ENCODE measurements at regions not wholly inside any gene's neighbourhood (a gene's known extent, or its start where the extent isn't known, plus 50 kb on each side); places are given as distances from the start of the nearest gene placed in this dataset.
"Not testable (repeated sequence)": the region's sequence is repeated elsewhere in the genome, so short reads cannot be mapped to it uniquely, and the experiment has no call there.

GRCh38 chr6:81023007-81023582 is 729.4 kb downstream of the TENT5A start:
- Histone ChIP-seq H3K4me3 (no peak overlapping the region), H3K9me3 (peaks cover 10% of the 10 kb centered on the region; the same call in 1 of the 2 replicates), H3K36me3 (no peaks in the 10 kb centered on the region), H3K27me3 (no peaks in the 10 kb centered on the region), H3K4me2 (no peak overlapping the region), H3K27ac (no peak overlapping the region), H3K9ac (no peak overlapping the region), H4K20me1 (no peaks in the 10 kb centered on the region), H3K4me1 (no peaks in the 10 kb centered on the region)
- no peak for TF ChIP-seq Cebpa-rat (IDR thresholded peaks at IDR 0.05)

- H3K4me1 ChIP-seq, H3K4me2 ChIP-seq, H4K20me1 ChIP-seq, H3K4me3 ChIP-seq, H3K36me3 ChIP-seq, H3K9me3 ChIP-seq, H3K27ac ChIP-seq, H3K9ac ChIP-seq, H3K27me3 ChIP-seq: not testable (repeated sequence)
These were observed 734.9 kb downstream of the TENT5A start for GRCh38 chr6:81017586-81017985.

- H3K4me2 ChIP-seq, result no peak overlapping the region
- H3K36me3 ChIP-seq, result no peaks in the 10 kb centered on the region
- H3K4me3 ChIP-seq, result no peak overlapping the region
- H3K9me3 ChIP-seq, result no peaks in the 10 kb centered on the region
- no peaks in the 10 kb centered on the region for H4K20me1 ChIP-seq
- no peaks in the 10 kb centered on the region for H3K27me3 ChIP-seq
- no peak overlapping the region for H3K9ac ChIP-seq
- no peak overlapping the region for H3K27ac ChIP-seq
- TF ChIP-seq Cebpa-rat (IDR thresholded peaks at IDR 0.05), result no peak
- no peaks in the 10 kb centered on the region for H3K4me1 ChIP-seq
These were observed 748.6 kb downstream of the TENT5A start for GRCh38 chr6:81003894-81004293.

GRCh38 chr6:81003156-81003555 is 749.3 kb downstream of the TENT5A start:
- H3K4me1 ChIP-seq, result no peaks in the 10 kb centered on the region
- H4K20me1 ChIP-seq, result no peaks in the 10 kb centered on the region
- H3K36me3 ChIP-seq, result no peaks in the 10 kb centered on the region
- no peak for TF ChIP-seq Cebpa-rat (IDR thresholded peaks at IDR 0.05)
- no peak overlapping the region for H3K9ac ChIP-seq
- H3K27me3 ChIP-seq, result no peaks in the 10 kb centered on the region
- H3K4me3 ChIP-seq, result no peak overlapping the region
- no peak overlapping the region for H3K27ac ChIP-seq
- no peak overlapping the region for H3K4me2 ChIP-seq
- no peaks in the 10 kb centered on the region for H3K9me3 ChIP-seq

GRCh38 chr6:81002126-81002525 is 750.4 kb downstream of the TENT5A start:
- H3K36me3 ChIP-seq, result no peaks in the 10 kb centered on the region
- no peaks in the 10 kb centered on the region for H3K27me3 ChIP-seq
- no peaks in the 10 kb centered on the region for H3K4me1 ChIP-seq
- no peak overlapping the region for H3K4me3 ChIP-seq
- H3K4me2 ChIP-seq, result no peak overlapping the region
- TF ChIP-seq Cebpa-rat (IDR thresholded peaks at IDR 0.05), result no peak
- H3K9me3 ChIP-seq, result no peaks in the 10 kb centered on the region
- no peaks in the 10 kb centered on the region for H4K20me1 ChIP-seq
- no peak overlapping the region for H3K9ac ChIP-seq
- no peak overlapping the region for H3K27ac ChIP-seq

GRCh38 chr6:80991316-80991715 is 761.2 kb downstream of the TENT5A start:
- no peak overlapping the region for H3K27ac ChIP-seq
- no peak overlapping the region for H3K9ac ChIP-seq

GRCh38 chr6:80988892-80989291 is 763.6 kb downstream of the TENT5A start:
- no peaks in the 10 kb centered on the region for H3K4me1 ChIP-seq
- H3K27ac ChIP-seq, result no peak overlapping the region
- no peaks in the 10 kb centered on the region for H4K20me1 ChIP-seq
- TF ChIP-seq Cebpa-rat (IDR thresholded peaks at IDR 0.05), result no peak
- no peaks in the 10 kb centered on the region for H3K27me3 ChIP-seq
- H3K4me2 ChIP-seq, result no peak overlapping the region
- H3K9me3 ChIP-seq, result no peaks in the 10 kb centered on the region
- H3K36me3 ChIP-seq, result no peaks in the 10 kb centered on the region
- no peak overlapping the region for H3K9ac ChIP-seq
- no peak overlapping the region for H3K4me3 ChIP-seq

More at GRCh38 chr6:80991316-80991715, 761.2 kb downstream of the TENT5A start:
- Histone ChIP-seq H3K4me3 (no peak overlapping the region), H4K20me1 (no peaks in the 10 kb centered on the region), H3K27me3 (no peaks in the 10 kb centered on the region), H3K4me1 (no peaks in the 10 kb centered on the region), H3K9me3 (no peaks in the 10 kb centered on the region), H3K36me3 (no peaks in the 10 kb centered on the region), H3K4me2 (no peak overlapping the region)
- no peak for TF ChIP-seq Cebpa-rat (IDR thresholded peaks at IDR 0.05)

GRCh38 chr6:80988286-80988685 is 764.2 kb downstream of the TENT5A start:
- Histone ChIP-seq H3K27ac (no peak overlapping the region), H4K20me1 (no peaks in the 10 kb centered on the region), H3K36me3 (no peaks in the 10 kb centered on the region), H3K27me3 (no peaks in the 10 kb centered on the region), H3K4me3 (no peak overlapping the region), H3K4me1 (no peaks in the 10 kb centered on the region), H3K9ac (no peak overlapping the region), H3K9me3 (no peaks in the 10 kb centered on the region), H3K4me2 (no peak overlapping the region)
- TF ChIP-seq Cebpa-rat (IDR thresholded peaks at IDR 0.05), result no peak

- not testable (repeated sequence) for H3K4me2 ChIP-seq, H3K27ac ChIP-seq, H3K27me3 ChIP-seq, H3K36me3 ChIP-seq, H3K4me1 ChIP-seq, H3K4me3 ChIP-seq, H3K9me3 ChIP-seq, H3K9ac ChIP-seq, H4K20me1 ChIP-seq
These were observed 771.3 kb downstream of the TENT5A start for GRCh38 chr6:80981226-80981625.

GRCh38 chr6:80976336-80976735 is 776.1 kb downstream of the TENT5A start:
- H3K4me3 ChIP-seq, result no peak overlapping the region
- no peak for TF ChIP-seq Cebpa-rat (IDR thresholded peaks at IDR 0.05)
- H3K27ac ChIP-seq, result no peak overlapping the region
- no peaks in the 10 kb centered on the region for H4K20me1 ChIP-seq
- no peak overlapping the region for H3K9ac ChIP-seq
- no peaks in the 10 kb centered on the region for H3K36me3 ChIP-seq
- H3K4me2 ChIP-seq, result no peak overlapping the region
- H3K4me1 ChIP-seq, result no peaks in the 10 kb centered on the region
- H3K9me3 ChIP-seq, result no peaks in the 10 kb centered on the region
- H3K27me3 ChIP-seq, result no peaks in the 10 kb centered on the region

- Histone ChIP-seq H3K4me3 (no peak overlapping the region), H3K9ac (no peak overlapping the region), H3K4me2 (no peak overlapping the region)
These were observed 777.9 kb downstream of the TENT5A start for GRCh38 chr6:80974579-80974978.

More at GRCh38 chr6:80974579-80974978, 777.9 kb downstream of the TENT5A start:
- Histone ChIP-seq H3K27me3 (no peaks in the 10 kb centered on the region), H3K4me1 (no peaks in the 10 kb centered on the region), H3K9me3 (no peaks in the 10 kb centered on the region), H3K36me3 (no peaks in the 10 kb centered on the region), H4K20me1 (no peaks in the 10 kb centered on the region), H3K27ac (no peak overlapping the region)
- TF ChIP-seq Cebpa-rat (IDR thresholded peaks at IDR 0.05), result no peak
